Spleen (tissue), 7 donors: ENCODE measurements at regions not wholly inside any gene's neighbourhood (a gene's known extent, or its start where the extent isn't known, plus 50 kb on each side); places are given as distances from the start of the nearest gene placed in this dataset.

Experiments
- POLR2AphosphoS5 ChIP-seq, 3 donors: sonication (generic); formaldehyde crosslinking; IDR thresholded peaks; one replicate each; pipeline ENCODE4 v1.5.1; 2017; ENCODE audit warnings: antibody characterized with exemption in 3 of 3
- TF ChIP-seq, protein P1 (sequence below), 11 experiments: fragments of 200-600 bp in 7 of 11; fragments of 450-650 bp in 4 of 11; sonication (generic) in 4 of 11; IDR thresholded peaks in 8 of 11; conservative IDR thresholded peaks in 3 of 11; 1 replicate in 7 of 11; 2 replicates in 4 of 11; pipeline versions ENCODE4 v1.4.0 to v1.8.0; 2016 to 2021; ENCODE audit warnings: antibody characterized with exemption in 11 of 11, inconsistent platforms in 4 of 11, mild to moderate bottlenecking in 1 of 11
- donor health status: DM: no; HTN: no; CAD: no; lungs with moderate emphysema.
- donor health status: DM: no; HTN: no; CAD: no.
- donor health status: DM: no; HTN: no; CAD: no.

DNA sequence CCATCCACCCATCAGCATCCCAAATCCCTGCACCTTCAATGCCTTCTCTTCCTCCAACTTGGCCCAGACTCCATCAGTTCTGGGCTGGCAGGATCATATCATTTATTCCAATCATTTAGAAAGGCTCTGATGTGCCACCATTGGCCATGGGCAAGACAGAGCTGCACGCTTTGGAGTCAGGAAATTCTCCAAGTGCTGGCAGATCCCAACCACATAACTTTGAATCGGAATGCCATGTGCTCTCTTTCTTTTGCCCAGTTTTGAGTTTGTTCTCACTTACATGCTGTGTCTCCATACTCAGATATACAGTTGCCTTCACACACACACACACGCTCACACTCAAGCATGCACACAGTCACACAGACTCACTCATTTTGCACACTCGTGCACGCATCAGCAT lies 85.7 kb upstream of the GHITM start:
- TF ChIP-seq, protein P1, sequence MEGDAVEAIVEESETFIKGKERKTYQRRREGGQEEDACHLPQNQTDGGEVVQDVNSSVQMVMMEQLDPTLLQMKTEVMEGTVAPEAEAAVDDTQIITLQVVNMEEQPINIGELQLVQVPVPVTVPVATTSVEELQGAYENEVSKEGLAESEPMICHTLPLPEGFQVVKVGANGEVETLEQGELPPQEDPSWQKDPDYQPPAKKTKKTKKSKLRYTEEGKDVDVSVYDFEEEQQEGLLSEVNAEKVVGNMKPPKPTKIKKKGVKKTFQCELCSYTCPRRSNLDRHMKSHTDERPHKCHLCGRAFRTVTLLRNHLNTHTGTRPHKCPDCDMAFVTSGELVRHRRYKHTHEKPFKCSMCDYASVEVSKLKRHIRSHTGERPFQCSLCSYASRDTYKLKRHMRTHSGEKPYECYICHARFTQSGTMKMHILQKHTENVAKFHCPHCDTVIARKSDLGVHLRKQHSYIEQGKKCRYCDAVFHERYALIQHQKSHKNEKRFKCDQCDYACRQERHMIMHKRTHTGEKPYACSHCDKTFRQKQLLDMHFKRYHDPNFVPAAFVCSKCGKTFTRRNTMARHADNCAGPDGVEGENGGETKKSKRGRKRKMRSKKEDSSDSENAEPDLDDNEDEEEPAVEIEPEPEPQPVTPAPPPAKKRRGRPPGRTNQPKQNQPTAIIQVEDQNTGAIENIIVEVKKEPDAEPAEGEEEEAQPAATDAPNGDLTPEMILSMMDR (IDR thresholded peaks at IDR 0.05 in 8 of 11, conservative IDR thresholded peaks at IDR 0.05 in 3 of 11), result no peak
- no peak for TF ChIP-seq POLR2AphosphoS5 (IDR thresholded peaks at IDR 0.05)
